ENCODE measurements at regions not wholly inside any gene's neighbourhood (a gene's known extent, or its start where the extent isn't known, plus 50 kb on each side); places are given as distances from the start of the nearest gene placed in this dataset.

DNA sequence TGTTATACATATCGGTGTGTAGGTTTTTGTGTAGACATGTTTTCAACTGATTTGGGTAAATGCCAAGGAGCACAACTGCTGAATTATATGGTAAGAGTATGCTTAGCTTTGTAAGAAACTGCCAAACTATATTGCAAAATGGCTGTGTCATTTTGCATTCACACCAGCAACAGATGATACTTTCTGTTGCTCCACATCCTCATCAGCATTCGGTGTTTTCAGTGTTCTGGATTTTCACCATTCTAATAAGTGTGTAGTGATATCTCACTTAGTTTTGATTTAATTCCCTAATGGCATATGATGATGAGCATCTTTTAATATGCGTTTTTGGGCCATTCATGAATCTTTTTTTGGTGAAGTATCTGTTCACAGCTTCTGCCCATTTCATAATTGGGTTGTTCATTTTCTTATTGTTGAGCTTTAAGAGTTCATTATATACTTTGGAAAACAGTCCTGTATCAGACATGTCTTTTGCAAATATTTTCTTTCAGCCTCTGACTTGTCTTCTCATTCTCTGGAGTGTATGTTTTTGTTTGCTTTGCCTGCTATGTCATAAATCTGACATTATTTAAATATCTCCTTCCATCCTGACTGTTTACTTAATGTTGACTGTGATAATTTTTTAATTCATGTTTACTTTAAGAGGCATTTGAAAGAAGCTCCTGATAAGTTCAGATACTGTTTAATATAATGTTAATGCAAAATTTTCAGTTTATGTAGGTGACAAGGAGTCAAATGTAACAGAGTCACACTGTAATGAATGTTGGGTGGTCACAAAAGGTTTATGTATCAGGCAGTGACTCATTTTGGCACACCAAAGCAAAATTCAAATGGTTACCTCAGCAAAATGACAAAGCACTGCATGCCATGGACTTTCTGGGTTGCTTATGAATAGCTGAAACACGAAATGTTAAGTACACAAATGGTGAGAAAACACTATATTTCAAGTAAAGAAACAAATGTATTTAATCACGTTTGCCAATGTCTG is 181.1 kb upstream of the DAB2 start:
- TF ChIP-seq CTCF (conservative IDR thresholded peaks at IDR 0.05 in 1 of 2, IDR thresholded peaks at IDR 0.05 in 1 of 2; ENCODE audit: low read depth in 1 of 2, low read length in 2 of 2) = no peak
- no peak for TF ChIP-seq EZH2 (IDR thresholded peaks at IDR 0.05; ENCODE audit: low read length, missing control alignments)

Data from fibroblast of lung (primary cell).